ENCODE measurements at regions not wholly inside any gene's neighbourhood (a gene's known extent, or its start where the extent isn't known, plus 50 kb on each side); places are given as distances from the start of the nearest gene placed in this dataset.

- no peak overlapping the region for H3K9ac ChIP-seq (ENCODE audit: insufficient read depth in 1 of 2, low read length in 2 of 2)
Measured at GRCh38 chr5:24367216-24367615, 277.6 kb downstream of the CDH10 start.

GRCh38 chr5:24368115-24368514 lies 276.7 kb downstream of the CDH10 start:
- peaks cover 0 to 4% (median 0%) of the 10 kb centered on the region in 4 donors for H3K9me3 ChIP-seq (ENCODE audit: control insufficient read depth in 4 of 4, insufficient read depth in 3 of 4, low read length in 3 of 4)
- ATAC-seq (ENCODE audit: insufficient read depth, low FRiP score), result no peak
- 42 to 43% methylated on average over 2 of the region's 2 CpGs for WGBS, 2 donors

More at GRCh38 chr5:24367216-24367615, 277.6 kb downstream of the CDH10 start:
- no peaks in the 10 kb centered on the region for H3K4me1 ChIP-seq (ENCODE audit: control insufficient read depth in 5 of 5, insufficient read depth in 5 of 5, low read length in 5 of 5)
- H3K36me3 ChIP-seq (ENCODE audit: control insufficient read depth in 4 of 4, insufficient read depth in 4 of 4, low read length in 4 of 4), result no peaks in the 10 kb centered on the region
- 86 to 92% methylated on average over 3 of the region's 3 CpGs for WGBS, 2 donors
- H3K9me3 ChIP-seq (ENCODE audit: control insufficient read depth in 4 of 4, insufficient read depth in 3 of 4, low read length in 3 of 4), result peaks cover 0 to 4% (median 0%) of the 10 kb centered on the region in 4 donors
- no peak for TF ChIP-seq CTCF (IDR thresholded peaks at IDR 0.05; ENCODE audit: control extremely low read depth, extremely low read depth)
- no peak overlapping the region for H3K27ac ChIP-seq (ENCODE audit: low read depth in 1 of 2, low read length in 1 of 2)
- no peaks in the 10 kb centered on the region for H3K27me3 ChIP-seq (ENCODE audit: control insufficient read depth in 3 of 3, insufficient read depth in 3 of 3, low read length in 2 of 3)
- no peak for DNase-seq
- no peak overlapping the region for H3K4me3 ChIP-seq
- ATAC-seq (ENCODE audit: insufficient read depth, low FRiP score), result no peak

GRCh38 chr5:24376210-24376609 lies 268.6 kb downstream of the CDH10 start:
- DNase-seq (no peak), ATAC-seq (ENCODE audit: insufficient read depth, low FRiP score) (no peak)
- WGBS, 2 donors, result 71 to 85% methylated on average over 2 of the region's 2 CpGs
- Histone ChIP-seq H3K27me3 (ENCODE audit: control insufficient read depth in 3 of 3, insufficient read depth in 3 of 3, low read length in 2 of 3) (no peaks in the 10 kb centered on the region), H3K36me3 (ENCODE audit: control insufficient read depth in 4 of 4, insufficient read depth in 4 of 4, low read length in 4 of 4) (no peaks in the 10 kb centered on the region), H3K9me3 (ENCODE audit: control insufficient read depth in 4 of 4, insufficient read depth in 3 of 4, low read length in 3 of 4) (no peaks in the 10 kb centered on the region), H3K27ac (ENCODE audit: low read depth in 1 of 2, low read length in 1 of 2) (no peak overlapping the region), H3K9ac (ENCODE audit: insufficient read depth in 1 of 2, low read length in 2 of 2) (no peak overlapping the region), H3K4me1 (ENCODE audit: control insufficient read depth in 5 of 5, insufficient read depth in 5 of 5, low read length in 5 of 5) (no peaks in the 10 kb centered on the region), H3K4me3 (no peak overlapping the region)
- TF ChIP-seq CTCF (IDR thresholded peaks at IDR 0.05; ENCODE audit: control extremely low read depth, extremely low read depth), result no peak

More at GRCh38 chr5:24368115-24368514, 276.7 kb downstream of the CDH10 start:
- DNase-seq, result peak in 1 of 3 donors; percentile 19
- Histone ChIP-seq H3K36me3 (ENCODE audit: control insufficient read depth in 4 of 4, insufficient read depth in 4 of 4, low read length in 4 of 4) (no peaks in the 10 kb centered on the region), H3K4me3 (no peak overlapping the region), H3K27me3 (ENCODE audit: control insufficient read depth in 3 of 3, insufficient read depth in 3 of 3, low read length in 2 of 3) (no peaks in the 10 kb centered on the region), H3K4me1 (ENCODE audit: control insufficient read depth in 5 of 5, insufficient read depth in 5 of 5, low read length in 5 of 5) (no peaks in the 10 kb centered on the region), H3K9ac (ENCODE audit: insufficient read depth in 1 of 2, low read length in 2 of 2) (no peak overlapping the region), H3K27ac (ENCODE audit: low read depth in 1 of 2, low read length in 1 of 2) (no peak overlapping the region)
- no peak for TF ChIP-seq CTCF (IDR thresholded peaks at IDR 0.05; ENCODE audit: control extremely low read depth, extremely low read depth)

- H3K9me3 ChIP-seq (ENCODE audit: control insufficient read depth in 4 of 4, insufficient read depth in 3 of 4, low read length in 3 of 4), result no peaks in the 10 kb centered on the region
- H3K9ac ChIP-seq (ENCODE audit: insufficient read depth in 1 of 2, low read length in 2 of 2), result no peak overlapping the region
- H3K36me3 ChIP-seq (ENCODE audit: control insufficient read depth in 4 of 4, insufficient read depth in 4 of 4, low read length in 4 of 4), result no peaks in the 10 kb centered on the region
- H3K4me3 ChIP-seq, result no peak overlapping the region
- ATAC-seq (ENCODE audit: insufficient read depth, low FRiP score), result no peak
- no peak overlapping the region for H3K27ac ChIP-seq (ENCODE audit: low read depth in 1 of 2, low read length in 1 of 2)
- peak in 1 of 3 donors; percentile 4 for DNase-seq
- no peaks in the 10 kb centered on the region for H3K27me3 ChIP-seq (ENCODE audit: control insufficient read depth in 3 of 3, insufficient read depth in 3 of 3, low read length in 2 of 3)
- TF ChIP-seq CTCF (IDR thresholded peaks at IDR 0.05; ENCODE audit: control extremely low read depth, extremely low read depth), result no peak
- no peaks in the 10 kb centered on the region for H3K4me1 ChIP-seq (ENCODE audit: control insufficient read depth in 5 of 5, insufficient read depth in 5 of 5, low read length in 5 of 5)
- WGBS, 2 donors, result 71 to 73% methylated on average over 6 of the region's 6 CpGs
Measured at GRCh38 chr5:24376616-24377015, 268.2 kb downstream of the CDH10 start.
